ENCODE measurements at regions not wholly inside any gene's neighbourhood (a gene's known extent, or its start where the extent isn't known, plus 50 kb on each side); places are given as distances from the start of the nearest gene placed in this dataset.

DNA sequence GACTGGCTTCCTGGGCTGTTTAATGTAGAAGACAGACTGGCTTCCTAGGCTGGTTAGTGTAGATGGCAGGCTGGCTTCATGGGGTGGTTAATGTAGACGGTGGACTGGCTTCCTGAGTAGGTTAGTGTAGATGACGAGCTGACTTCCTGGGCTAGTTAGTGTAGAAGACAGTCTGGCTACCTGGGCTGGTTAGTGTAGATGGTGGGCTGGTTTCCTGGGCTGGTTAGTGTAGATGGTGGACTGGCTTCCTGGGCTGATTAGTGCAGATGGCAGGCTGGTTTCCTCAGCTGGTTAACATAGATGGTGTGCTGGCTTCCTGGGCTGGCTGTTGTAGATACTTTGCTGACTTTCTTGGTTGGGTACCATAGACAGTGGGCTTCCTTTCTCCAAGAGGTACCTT is 122.9 kb upstream of the PPP2R2D start:
- TF ChIP-seq, protein P1, sequence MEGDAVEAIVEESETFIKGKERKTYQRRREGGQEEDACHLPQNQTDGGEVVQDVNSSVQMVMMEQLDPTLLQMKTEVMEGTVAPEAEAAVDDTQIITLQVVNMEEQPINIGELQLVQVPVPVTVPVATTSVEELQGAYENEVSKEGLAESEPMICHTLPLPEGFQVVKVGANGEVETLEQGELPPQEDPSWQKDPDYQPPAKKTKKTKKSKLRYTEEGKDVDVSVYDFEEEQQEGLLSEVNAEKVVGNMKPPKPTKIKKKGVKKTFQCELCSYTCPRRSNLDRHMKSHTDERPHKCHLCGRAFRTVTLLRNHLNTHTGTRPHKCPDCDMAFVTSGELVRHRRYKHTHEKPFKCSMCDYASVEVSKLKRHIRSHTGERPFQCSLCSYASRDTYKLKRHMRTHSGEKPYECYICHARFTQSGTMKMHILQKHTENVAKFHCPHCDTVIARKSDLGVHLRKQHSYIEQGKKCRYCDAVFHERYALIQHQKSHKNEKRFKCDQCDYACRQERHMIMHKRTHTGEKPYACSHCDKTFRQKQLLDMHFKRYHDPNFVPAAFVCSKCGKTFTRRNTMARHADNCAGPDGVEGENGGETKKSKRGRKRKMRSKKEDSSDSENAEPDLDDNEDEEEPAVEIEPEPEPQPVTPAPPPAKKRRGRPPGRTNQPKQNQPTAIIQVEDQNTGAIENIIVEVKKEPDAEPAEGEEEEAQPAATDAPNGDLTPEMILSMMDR (IDR thresholded peaks at IDR 0.05), result no peak
- TF ChIP-seq POLR2A (IDR thresholded peaks at IDR 0.05), result no peak

All from uterus (tissue), 2 donors.